ENCODE measurements at regions not wholly inside any gene's neighbourhood (a gene's known extent, or its start where the extent isn't known, plus 50 kb on each side); places are given as distances from the start of the nearest gene placed in this dataset.

- DNase-seq (no peak), ATAC-seq (ENCODE audit: poor library complexity) (no peak)
- Histone ChIP-seq H3K36me3 (ENCODE audit: insufficient read depth, low read length) (no peaks in the 10 kb centered on the region), H3K27me3 (ENCODE audit: control insufficient read depth in 1 of 2, insufficient read depth in 2 of 2, low read length in 2 of 2) (no peaks in the 10 kb centered on the region), H3K4me3 (ENCODE audit: low read length) (no peak overlapping the region), H3K9me3 (ENCODE audit: control insufficient read depth in 1 of 2, insufficient read depth in 1 of 2, low read length in 2 of 2) (peaks cover 0 to 3% of the 10 kb centered on the region in 2 experiments), H3K4me1 (ENCODE audit: insufficient read depth, low read length) (no peaks in the 10 kb centered on the region), H3K27ac (ENCODE audit: low read depth in 1 of 2, low read length in 2 of 2) (no peak overlapping the region)
- Mint-ChIP-seq H3K9me3 (peaks cover 9% of the 10 kb centered on the region), H3K27ac (no peak overlapping the region), H3K4me3 (no peak overlapping the region), H3K36me3 (ENCODE audit: low read depth) (no peaks in the 10 kb centered on the region), H3K27me3 (no peaks in the 10 kb centered on the region), H3K4me1 (ENCODE audit: low read depth) (no peaks in the 10 kb centered on the region)
- ChIA-PET POLR2A (no interaction called here), CTCF (no interaction called here)
- intact Hi-C loops (cut with DNase I, micrococcal nuclease): no loop called here
- no peak for TF ChIP-seq CTCF (IDR thresholded peaks at IDR 0.05)
Measured at GRCh38 chr2:76310894-76311633, 600.3 kb upstream of the GCFC2 start.

GRCh38 chr2:76307495-76307894 lies 596.8 kb upstream of the GCFC2 start:
- intact Hi-C loops (cut with DNase I, micrococcal nuclease): no loop called here
- Mint-ChIP-seq H3K36me3 (ENCODE audit: low read depth) (no peaks in the 10 kb centered on the region), H3K4me3 (no peak overlapping the region), H3K27ac (no peak overlapping the region), H3K9me3 (peaks cover 11% of the 10 kb centered on the region), H3K4me1 (ENCODE audit: low read depth) (no peaks in the 10 kb centered on the region), H3K27me3 (no peaks in the 10 kb centered on the region)
- no peak overlapping the region for H3K27ac ChIP-seq (ENCODE audit: low read depth in 1 of 2, low read length in 2 of 2)
- POLR2A ChIA-PET: no interaction called here
- no peaks in the 10 kb centered on the region for H3K27me3 ChIP-seq (ENCODE audit: control insufficient read depth in 1 of 2, insufficient read depth in 2 of 2, low read length in 2 of 2)
- no peak overlapping the region for H3K4me3 ChIP-seq (ENCODE audit: low read length)
- CTCF ChIA-PET: no interaction called here
- peaks cover 0 to 3% of the 10 kb centered on the region in 2 experiments for H3K9me3 ChIP-seq (ENCODE audit: control insufficient read depth in 1 of 2, insufficient read depth in 1 of 2, low read length in 2 of 2)
- no peaks in the 10 kb centered on the region for H3K4me1 ChIP-seq (ENCODE audit: insufficient read depth, low read length)
- no peaks in the 10 kb centered on the region for H3K36me3 ChIP-seq (ENCODE audit: insufficient read depth, low read length)
- DNase-seq: no peak
- no peak for ATAC-seq (ENCODE audit: poor library complexity)
- no peak for TF ChIP-seq CTCF (IDR thresholded peaks at IDR 0.05)

DNA sequence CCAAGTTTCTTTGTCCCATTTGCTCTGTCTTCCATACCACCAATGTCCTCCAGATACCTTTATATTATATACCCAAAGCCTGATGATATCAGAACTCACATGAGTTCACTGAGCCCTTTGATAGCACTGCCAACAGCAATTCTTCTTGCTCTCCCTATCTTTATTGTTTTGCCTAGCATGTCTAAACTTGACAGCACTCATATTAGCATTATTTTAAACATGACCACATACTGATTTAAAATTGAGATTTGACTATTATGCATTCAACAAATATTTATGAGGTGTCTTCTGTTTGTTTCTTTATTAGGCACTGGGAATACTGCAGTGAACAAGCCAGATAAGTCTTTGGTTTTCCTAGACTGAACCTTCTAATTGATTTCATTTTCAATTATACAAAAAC lies 587.3 kb upstream of the GCFC2 start:
- no peaks in the 10 kb centered on the region for H3K27me3 Mint-ChIP-seq
- peaks cover 6% of the 10 kb centered on the region for H3K9me3 Mint-ChIP-seq
- H3K4me3 ChIP-seq (ENCODE audit: low read length): no peak overlapping the region
- DNase-seq (no peak), ATAC-seq (ENCODE audit: poor library complexity) (no peak)
- no peak overlapping the region for H3K27ac ChIP-seq (ENCODE audit: low read depth in 1 of 2, low read length in 2 of 2)
- H3K4me1 Mint-ChIP-seq (ENCODE audit: low read depth): no peaks in the 10 kb centered on the region
- H3K4me1 ChIP-seq (ENCODE audit: insufficient read depth, low read length): no peaks in the 10 kb centered on the region
- no peaks in the 10 kb centered on the region for H3K36me3 Mint-ChIP-seq (ENCODE audit: low read depth)
- H3K36me3 ChIP-seq (ENCODE audit: insufficient read depth, low read length): no peaks in the 10 kb centered on the region
- intact Hi-C loops (cut with DNase I, micrococcal nuclease): no loop called here
- ChIA-PET CTCF (no interaction called here), POLR2A (no interaction called here)
- H3K4me3 Mint-ChIP-seq: no peak overlapping the region
- no peaks in the 10 kb centered on the region for H3K27me3 ChIP-seq (ENCODE audit: control insufficient read depth in 1 of 2, insufficient read depth in 2 of 2, low read length in 2 of 2)
- no peak overlapping the region for H3K27ac Mint-ChIP-seq
- TF ChIP-seq CTCF (IDR thresholded peaks at IDR 0.05): no peak
- H3K9me3 ChIP-seq (ENCODE audit: control insufficient read depth in 1 of 2, insufficient read depth in 1 of 2, low read length in 2 of 2): peaks cover 0 to 3% of the 10 kb centered on the region in 2 experiments
